Embryonic facial prominence (tissue), 1 donor: ENCODE measurements at regions not wholly inside any gene's neighbourhood (a gene's known extent, or its start where the extent isn't known, plus 50 kb on each side); places are given as distances from the start of the nearest gene placed in this dataset.

Experiments
- DNase-seq: peaks from one replicate; pipeline ENCODE4 v3.0.0-alpha.2; 2016; ENCODE audit errors: extremely low spot score

DNA sequence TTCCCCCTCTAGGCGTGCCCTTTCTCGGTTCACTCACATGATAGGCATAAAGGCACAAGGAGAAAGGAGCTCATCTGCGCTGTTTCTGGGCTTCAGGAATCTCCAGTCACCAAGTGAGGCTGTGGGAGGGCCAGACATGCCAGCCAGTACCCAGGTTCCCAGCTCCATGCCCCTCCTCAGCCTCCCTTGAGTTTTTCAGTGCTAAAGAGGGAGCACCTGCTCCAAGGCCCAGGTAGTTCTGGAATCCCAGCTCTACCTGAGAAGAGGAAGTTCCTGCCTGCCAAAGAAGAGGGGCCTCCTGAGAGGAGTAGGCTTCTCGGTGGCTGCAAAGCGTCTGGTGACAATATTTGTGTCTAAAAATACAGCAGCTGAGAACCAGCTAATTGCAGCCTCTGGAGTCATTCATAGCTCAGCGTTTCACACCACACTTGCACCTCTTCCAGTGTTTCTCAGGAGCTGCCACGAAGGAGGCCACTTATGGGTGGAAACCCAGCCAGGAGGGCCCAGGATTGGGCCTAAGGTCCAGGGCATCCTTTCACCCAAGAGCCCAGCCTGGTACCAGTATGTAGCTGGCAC is 197.4 kb downstream of the TRIM29 start:
- no peak for DNase-seq

DNA sequence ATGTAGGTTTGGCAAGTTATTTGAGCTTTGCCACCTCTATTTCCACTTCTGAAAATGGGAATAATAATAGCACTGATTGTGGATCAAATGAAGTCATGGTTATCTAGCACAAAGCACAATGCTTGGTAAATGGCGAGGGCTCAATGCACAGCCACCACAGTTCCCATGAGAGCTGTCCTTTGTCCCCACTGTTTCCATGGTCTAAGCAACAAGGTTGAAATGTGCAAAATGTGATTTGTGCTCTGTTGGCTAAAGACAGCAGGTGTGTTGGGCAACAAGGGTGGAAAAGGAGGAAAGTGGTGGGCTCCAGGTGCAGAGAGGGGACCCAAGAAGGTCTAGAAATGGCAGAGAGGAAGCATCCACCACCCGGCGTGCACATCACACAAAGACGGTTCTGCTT is 200.5 kb downstream of the TRIM29 start:
- no peak for DNase-seq

DNA sequence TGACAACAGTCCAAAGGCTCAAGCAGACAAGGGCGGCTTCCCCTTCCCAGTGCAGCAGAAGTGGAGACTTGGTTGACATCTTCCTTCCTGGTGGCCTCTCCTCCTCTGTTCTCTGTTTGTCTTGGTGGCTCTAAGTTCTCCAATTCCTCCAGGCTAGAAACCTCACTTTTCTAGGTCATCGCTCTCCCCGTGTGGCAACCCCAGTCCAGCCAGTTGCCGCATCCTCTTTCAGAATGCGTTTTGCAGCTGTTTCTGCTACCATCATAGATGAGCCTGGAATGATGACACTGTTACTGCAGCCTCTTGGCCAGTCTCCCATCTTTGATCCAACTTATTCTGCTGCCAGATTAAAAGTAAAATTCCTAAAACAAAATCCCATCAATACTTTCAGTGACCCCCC is 201.5 kb downstream of the TRIM29 start:
- no peak for DNase-seq

DNA sequence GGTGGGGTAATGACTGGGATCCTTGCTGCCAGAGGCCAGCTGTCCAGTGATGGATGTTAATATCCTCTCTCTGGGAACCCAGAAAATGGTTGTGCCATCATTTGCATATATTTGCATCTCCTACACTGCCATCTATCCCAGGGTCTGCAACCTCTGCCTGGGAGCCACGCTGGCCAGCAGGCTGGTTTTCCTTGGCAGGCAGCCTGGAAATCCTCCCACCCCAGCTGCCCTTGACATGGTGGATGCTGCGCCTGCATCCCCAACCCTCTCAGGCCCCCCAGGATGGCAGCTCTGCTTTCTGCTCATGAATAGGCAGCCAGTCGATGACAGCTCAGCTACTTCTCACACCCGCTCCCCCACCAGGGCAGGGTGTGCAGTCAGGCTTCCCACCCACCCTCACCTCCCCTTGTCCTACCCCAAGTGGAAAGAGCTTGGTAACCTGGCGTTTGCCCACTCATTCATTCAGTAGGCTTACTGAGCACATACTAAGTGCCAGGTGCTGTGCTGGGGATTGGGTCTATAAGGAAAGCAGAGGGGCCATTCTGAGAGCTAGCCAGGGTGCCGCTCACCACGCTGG is 202.5 kb downstream of the TRIM29 start:
- DNase-seq = no peak

- no peak for DNase-seq
Observed at GRCh38 chr11:119934866-119935265, 203.0 kb downstream of the TRIM29 start.

- DNase-seq = no peak
Observed at GRCh38 chr11:119934267-119934666, 203.6 kb downstream of the TRIM29 start.

GRCh38 chr11:119933584-119933983 is 204.3 kb downstream of the TRIM29 start:
- DNase-seq = no peak

DNA sequence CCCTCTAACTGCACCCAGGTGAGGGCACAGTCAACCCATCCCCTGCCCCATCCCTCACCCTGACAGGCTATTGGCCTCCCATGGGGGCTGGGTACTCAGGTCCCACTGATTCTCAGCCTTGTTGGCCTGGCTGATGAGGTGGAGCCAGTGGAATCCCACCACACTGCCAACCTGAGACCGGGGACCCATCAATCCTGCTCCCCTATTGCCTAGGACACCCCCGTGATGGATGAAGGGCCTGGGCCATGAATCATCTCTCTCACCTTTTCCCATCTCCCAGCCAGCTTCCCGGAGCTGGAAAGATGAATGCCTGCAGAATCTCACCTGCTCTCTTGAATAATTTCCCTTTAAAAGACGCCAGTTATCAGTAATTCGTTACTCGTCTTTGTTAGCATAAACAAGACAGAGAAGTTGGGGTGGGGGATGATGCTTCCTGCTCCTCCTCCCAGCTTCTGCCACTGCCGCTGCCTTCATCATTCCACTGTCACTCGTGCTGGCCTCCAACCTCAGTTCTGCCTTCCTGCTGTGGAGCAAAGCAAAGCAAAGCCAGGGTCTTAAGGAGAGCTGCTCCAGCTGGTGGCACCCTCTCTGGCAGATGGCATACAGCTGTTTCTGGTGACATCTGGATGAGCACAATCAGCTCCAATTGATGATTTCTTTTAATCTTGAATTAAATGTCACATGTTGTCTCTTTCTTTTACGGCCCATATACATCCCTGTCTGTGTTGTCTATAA is 204.0 kb upstream of the NECTIN1 start:
- no peak for DNase-seq

DNA sequence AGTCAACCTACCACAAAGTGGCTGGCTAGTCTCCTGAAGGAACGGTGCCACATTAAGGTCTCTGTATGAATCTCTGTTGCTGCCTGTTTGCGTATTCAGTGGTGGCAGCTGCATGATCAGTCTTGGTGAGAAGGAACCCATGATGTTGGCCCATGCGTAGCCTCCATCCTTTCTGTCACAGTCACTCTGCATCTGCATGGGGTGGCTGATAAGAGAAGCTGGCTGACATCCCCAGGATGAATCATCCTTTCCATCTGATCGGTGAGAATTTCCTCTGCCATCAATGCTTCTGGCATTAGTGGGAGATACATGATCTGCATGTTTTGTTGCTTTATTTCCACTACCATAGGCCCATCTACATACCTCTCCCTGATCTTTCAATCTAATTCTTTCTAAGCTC is 199.0 kb upstream of the NECTIN1 start:
- no peak for DNase-seq

- DNase-seq = no peak
Observed at GRCh38 chr11:119924017-119924416, 195.0 kb upstream of the NECTIN1 start.

- DNase-seq = no peak
Observed at GRCh38 chr11:119921571-119921970, 192.6 kb upstream of the NECTIN1 start.

GRCh38 chr11:119920666-119921387 is 191.8 kb upstream of the NECTIN1 start:
- no peak for DNase-seq

- no peak for DNase-seq
Observed at GRCh38 chr11:119919656-119920055, 190.7 kb upstream of the NECTIN1 start.

- no peak for DNase-seq
Observed at GRCh38 chr11:119918347-119918746, 189.3 kb upstream of the NECTIN1 start.

GRCh38 chr11:119916568-119916967 is 187.6 kb upstream of the NECTIN1 start:
- DNase-seq = no peak

DNA sequence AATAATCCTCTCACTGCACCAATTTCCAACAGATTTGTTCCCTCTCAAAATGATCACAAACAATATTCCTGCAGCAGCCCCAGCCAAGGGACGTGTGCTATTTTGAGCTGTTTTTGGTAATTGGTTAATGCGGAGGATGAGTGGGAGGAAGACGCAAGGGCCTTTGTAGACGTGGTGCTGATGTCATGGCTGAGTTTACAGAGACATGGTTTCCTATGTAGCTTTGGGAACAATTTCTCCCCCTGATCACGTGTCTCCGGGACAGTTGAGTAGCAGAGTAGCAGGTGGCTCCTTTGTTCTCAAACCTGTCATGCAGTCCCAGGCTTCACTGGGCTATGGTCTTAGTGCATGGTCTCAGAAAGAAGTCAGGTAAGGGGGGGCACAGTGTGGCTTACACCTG is 183.2 kb upstream of the NECTIN1 start:
- no peak for DNase-seq

DNA sequence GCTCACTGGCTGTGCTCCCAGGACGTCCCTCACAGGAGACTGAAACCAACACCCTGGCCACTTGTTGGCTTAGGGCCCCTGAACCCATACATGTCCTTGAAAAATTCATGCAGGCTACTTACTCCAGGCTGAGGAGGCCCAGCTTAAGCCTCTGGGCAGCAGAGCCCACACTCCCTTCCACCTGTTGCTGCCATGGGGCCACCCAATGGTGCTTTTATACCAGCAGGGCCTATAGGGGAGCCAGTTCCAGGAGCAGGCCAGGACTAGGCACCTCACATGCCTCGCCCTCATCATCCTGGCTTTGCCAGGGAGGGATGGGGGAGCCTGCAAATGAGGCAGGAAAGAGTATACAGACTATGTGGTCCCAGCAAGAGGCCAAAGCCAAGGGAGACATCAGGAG is 181.7 kb upstream of the NECTIN1 start:
- no peak for DNase-seq

- DNase-seq = no peak
Observed at GRCh38 chr11:119910051-119910450, 181.1 kb upstream of the NECTIN1 start.

DNA sequence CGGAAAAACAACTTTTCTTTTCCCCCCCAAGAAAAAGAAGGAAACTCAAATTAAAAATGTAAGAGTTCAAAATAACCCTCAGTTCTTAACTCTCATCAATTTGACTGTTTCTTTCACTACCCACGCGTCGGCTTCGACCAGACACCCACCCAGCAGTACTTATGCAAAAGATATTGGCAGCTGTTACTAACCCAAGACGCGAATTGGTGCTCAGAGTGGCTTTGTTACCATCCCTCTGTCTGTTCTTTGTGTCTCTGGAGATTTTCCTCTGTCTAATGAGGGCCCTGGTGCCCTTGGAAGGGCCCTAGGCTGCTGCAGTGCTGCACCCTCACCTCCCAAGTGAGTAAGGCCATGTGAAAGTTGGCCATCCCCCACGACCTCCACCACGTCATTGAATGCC is 180.5 kb upstream of the NECTIN1 start:
- no peak for DNase-seq

DNA sequence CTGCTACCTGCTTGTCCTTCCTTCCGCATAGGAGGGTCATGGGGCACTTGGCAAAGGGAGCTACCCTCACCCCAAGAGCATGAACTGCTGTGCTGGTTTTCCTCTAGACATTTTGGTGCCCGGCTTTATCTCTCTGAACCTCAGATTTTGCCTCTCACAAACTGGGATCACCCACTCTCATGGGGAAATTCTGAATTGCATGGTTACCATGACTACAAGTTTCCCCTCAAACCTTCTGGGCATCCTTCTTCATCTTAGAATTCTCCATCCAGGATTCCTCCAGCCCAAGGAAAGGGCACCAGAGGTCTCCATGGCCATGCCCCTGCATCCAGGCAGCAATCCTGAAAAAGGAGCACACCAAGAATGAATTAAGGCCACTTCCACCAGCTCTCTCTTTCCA is 180.1 kb upstream of the NECTIN1 start:
- DNase-seq = no peak

DNA sequence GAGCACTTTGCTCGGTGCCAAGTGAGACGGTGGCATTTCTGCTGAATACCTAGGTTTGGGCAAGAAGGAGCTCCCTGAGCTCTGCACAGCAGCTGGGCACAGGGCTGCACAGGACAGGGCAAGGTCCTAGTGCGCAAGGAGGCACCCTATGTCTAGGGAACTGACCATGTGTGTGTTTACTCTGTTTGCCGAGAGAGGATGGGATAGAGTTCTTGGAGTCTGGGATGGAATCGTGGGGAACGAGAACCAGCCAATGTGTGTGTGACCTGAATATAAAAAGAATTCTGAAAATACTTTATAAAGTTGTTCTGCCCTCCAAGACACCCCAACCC is 179.5 kb upstream of the NECTIN1 start:
- DNase-seq = no peak

- DNase-seq = no peak
Observed at GRCh38 chr11:119907878-119908572, 179.0 kb upstream of the NECTIN1 start.
